Activated CD8-positive, alpha-beta memory T cell treated with anti-CD3 and anti-CD28 coated beads, Interleukin-2, amount 50 U/mL, for 1 hour (primary cell): ENCODE measurements at regions not wholly inside any gene's neighbourhood (a gene's known extent, or its start where the extent isn't known, plus 50 kb on each side); places are given as distances from the start of the nearest gene placed in this dataset.

Experiments used
- DNase-seq: peaks from one replicate; pipeline ENCODE4 v3.0.0-alpha.2; 2020; ENCODE audit errors: extremely low read depth

DNA sequence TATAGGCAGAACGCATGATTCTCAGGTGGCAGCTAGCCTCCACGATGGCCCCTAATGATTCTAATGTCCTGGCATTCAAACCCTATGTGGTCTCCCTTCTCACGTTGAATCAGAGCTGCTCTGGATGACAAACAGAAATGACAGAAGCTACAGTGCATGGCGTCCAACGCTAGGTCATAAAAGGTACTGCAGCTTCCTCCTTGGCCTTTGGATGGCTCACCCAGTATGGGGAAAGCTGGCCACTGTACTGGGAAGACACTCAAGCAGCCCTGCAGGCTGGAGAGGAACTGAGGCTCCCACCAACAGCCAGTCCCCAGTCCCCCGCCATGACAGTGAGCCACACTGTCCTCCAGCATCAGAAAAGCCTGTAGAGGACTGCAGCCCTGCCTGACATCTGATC lies 286.3 kb downstream of the FAM43A start:
- no peak for DNase-seq

DNA sequence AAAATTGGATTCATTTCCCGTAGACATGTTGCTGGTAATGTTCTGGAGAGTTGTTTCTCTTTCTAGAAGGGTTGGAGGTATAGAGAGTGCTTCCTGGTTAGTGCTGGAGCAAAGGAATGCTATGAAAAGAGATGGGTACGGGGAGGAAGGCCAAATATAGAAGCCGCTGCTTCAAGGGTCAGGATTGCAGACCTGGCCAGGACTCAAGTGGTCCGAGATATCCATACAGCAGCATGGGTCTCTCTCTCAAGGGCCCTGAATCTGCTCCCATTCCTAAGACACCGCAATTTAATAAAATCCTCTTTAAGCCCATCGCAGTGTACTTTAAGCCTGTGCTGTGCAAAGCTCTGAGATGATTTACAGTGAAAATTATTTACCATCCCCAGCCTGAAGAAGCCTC lies 287.0 kb downstream of the FAM43A start:
- no peak for DNase-seq

DNA sequence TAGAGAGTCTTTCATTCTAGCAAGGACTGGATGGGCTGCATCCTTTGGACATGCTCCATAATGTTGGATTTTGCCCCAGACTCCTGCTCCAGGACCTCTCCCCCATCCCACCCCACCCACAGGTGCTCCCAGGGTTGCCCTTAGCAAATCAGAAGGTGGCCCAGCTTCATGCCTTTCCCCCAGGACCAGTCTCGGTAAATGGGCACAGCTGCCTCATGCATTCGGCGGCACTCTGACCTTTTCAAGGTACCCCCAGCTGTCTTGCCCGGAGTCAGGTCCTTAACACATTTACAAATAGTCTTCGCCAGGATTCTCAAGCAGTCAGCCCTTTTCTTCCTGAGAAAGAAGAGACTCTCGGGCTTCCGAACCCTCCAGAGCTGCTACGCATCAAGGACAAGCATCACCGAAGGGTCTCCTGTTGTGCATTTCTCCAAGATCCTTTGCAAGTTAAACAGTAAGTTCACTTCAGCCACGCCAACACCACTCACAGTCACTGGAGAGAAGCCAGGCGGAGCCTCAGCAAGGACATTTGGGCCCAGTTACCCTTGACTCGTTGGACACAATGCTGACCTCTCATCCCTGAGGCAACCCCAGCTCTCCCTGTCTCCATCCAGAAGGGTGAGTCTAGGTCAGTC lies 287.8 kb downstream of the FAM43A start:
- DNase-seq: no peak

DNA sequence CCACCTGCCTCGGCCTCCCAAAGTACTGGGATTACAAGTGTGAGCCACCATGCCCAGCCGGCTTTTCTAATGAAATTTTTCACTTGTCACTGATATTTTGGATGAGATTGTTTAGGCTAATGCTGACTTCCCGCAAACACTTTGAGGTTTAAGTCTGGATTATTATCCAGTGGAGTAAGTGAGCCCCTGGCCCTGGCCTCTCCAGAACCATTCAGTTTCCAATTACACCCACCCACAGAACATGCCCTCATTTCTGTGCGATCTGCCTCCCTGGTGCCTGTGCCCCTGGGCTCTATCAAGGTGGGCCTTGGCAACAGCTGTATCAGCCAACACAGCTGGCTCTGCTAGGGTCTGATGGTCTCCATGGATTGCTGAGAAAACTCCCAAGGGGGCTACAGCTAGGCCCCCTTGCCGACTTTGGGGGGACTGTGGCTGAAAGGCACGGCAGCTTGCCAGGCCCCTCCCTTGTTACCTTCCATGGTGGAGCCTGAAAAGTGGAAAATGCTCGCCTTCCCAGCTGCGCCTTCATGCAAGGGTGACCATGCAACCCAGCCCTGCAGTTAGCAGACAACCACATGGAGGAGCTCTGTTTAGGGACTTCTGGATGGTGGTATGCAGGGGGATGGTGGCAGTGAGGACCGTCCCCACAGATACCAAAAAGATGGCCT lies 288.9 kb downstream of the FAM43A start:
- DNase-seq: no peak

DNA sequence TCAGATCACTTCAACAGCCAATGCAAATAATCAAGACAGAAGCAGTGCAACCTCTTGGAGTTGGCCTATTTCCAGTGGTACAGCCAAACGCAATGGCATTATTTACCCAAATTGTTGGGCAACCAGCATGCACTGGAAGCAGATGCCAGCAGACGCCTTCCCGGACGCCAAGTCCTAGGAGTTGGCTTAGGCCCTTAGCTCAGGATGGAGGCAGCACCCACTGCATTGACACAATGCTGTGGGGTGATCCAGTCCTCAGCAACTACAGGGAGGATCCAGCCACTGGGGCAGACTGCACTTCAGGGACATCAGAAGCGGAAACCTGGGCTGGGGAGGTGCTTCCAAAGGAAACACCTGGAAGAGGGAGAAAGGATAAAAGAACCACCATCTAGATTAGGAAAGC lies 290.4 kb downstream of the FAM43A start:
- no peak for DNase-seq

DNA sequence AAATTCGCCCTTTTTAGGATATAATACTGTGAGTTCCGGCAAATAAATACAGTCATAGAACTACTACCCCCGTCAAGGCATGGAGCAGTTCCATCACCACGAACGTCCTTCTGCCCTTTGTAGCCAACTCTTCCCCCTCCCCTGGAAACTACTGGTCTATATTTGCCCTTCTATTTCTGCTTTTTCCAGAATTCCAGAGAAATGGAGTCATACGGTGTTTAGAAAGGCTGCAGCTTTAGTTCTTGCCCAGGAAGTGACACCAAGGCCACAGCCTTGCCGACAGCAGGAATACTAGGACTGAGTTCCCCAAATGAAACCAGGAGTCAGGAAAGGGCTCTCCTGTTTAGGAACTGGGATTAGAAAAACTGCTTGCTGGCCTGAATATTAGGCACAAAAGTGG lies 291.2 kb downstream of the FAM43A start:
- no peak for DNase-seq

DNA sequence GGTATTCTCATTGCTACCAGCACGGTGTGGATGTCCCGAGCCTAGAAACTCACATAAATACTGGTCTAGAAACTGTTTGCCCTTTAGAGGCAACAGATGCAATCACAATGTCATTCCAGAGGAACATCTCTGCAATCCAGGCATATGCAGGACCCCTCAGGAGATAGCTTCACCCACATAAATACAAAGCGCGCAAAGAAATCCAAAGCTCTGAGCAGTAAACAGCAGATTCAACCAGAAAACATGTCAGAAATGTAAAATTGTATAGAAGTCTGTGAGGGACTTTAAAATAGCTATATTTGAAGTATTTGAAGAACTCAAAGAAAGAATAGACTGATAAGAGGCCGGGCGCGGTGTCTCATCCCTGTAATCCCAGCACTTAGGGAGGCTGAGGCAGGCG lies 291.7 kb downstream of the FAM43A start:
- no peak for DNase-seq

DNA sequence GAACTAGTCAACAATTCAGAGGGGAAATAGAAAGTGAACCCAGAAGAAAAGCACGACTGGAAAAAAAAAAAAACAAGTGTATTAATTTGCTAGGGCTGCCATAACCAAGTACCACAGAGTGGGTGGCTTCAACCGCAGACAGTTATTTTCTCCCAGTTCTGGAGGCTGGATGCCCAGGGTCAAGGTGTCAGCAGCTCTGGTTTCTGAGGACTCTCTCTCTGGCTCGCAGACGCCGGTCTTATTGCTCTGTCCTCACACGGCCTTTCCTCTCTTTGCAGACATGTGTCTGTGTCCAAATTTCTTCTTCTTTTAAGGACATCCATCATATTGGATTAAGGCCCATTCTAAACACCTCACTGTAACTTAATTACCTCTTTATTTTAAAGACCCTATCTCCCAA lies 291.8 kb downstream of the XXYLT1 start:
- no peak for DNase-seq

DNA sequence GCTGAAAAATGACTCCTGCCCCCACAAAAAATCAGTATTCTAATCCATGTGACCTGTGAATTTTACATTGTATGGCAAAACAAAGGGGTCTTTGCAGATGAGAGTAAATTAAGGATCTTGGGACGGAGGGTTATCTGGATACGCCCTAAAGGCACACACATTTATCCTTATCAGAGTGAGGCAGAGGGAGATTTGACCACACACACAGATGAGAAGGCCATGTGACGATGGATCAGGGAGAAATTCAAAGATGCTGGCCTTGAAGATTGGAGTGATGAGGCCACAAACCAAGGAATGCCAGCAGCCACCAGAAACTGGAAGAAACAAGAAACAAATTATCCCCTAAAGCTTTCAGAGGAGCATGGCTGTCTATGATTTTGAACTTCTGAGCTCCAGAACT lies 288.5 kb downstream of the XXYLT1 start:
- no peak for DNase-seq

DNA sequence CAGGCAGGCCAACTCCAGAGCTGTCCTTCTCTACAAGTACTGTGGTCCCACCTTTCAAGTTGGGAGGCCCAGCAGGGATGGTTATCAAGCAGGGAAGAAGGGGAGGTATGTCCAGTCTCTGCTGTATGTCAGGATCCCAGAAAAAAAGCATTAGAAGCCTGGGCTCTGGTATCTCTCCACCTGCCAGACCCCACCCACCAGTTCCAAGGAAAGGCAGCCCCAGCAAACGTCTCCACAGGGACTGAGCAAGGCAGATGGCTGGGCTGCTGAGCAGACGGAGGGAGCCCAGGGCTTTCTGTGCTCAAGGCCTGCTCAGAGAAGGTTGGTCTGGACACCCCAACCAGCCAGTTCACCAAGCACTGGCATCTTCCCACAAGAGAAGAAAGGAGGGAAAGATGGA lies 287.8 kb downstream of the XXYLT1 start:
- no peak for DNase-seq

DNA sequence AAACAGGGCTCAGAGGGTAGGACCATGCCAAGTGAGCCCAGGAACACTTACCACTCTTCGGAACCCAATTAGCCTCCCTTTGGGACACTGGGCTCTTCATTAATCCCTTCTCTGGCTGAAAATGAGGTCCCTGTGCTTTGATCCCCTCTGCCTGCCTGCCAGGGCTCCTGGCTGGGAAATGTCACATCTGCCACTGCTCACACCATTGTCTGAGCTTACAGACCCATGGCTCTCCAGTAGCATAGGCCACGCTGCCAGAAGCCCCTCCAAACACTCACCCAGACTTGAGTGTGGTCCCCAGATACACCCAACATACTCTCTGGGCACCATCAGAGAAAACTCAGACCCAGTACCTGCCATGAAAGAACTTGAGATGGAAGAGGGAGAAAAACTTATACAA lies 287.3 kb downstream of the XXYLT1 start:
- DNase-seq: no peak

DNA sequence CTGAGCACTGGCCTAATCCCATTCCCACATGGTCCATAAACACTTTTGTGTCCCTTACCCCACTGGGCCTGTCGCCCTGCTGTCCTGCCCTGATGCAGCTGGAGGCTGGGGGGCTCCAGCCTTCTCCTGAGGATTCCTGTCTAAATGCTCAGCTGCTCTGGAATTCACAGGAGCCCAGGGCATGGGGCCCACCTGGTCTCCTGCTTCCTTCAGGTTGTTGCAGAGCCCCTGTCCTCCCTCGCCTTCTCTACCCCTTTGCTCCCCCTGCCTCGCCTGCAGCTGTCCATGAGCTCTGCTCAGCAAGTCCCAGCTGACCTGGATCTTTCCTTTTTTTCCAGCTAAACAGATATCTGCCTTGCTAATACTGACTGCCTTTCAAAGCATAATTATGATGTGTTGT lies 286.9 kb downstream of the XXYLT1 start:
- DNase-seq: no peak

DNA sequence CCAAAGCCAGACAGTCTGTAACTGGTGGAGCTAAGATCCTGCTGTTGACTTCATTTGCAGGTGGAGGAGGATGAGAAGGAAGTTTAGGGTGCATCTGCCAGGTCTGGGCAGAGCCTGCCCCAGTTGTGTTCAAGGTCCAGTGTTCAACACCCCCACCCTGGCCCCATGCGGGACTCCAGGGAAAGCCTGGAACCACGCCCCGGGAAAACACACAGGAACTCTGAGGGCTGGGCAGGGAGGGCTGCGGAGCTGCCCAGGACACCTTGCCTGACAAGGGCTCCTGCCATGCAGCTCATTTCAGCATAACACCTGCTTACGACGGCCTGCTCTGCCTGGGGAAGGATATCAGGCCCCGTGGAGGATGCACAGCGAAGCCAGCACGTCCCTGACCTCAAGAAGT lies 286.3 kb downstream of the XXYLT1 start:
- DNase-seq: no peak

DNA sequence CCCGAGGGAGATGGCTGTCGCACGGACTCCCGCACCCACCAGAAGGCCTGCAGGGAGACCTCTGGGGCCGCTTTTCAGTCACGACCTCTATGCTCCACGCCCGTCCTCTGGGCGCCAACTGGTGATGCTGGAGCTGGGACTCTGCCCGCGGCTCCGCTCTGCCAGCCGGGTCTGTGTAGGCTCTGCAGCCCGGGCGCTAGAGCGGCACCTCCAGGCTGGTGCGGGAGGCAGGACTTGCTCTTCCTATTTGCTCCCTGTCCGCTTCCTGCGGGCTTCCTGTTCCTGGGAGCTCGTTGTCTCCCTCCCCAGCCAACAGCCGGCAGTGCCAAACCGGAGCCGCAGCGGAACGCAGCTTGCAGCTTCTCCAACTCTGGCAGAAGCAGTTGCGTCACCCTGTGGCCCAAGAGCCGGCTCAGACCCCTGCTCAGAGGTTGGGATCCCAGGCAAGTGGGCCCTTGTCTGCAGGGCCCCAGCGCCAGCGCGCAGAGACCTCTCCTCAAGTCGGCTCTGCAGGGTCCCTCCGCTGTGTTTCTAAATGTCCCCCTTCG lies 285.9 kb downstream of the XXYLT1 start:
- no peak for DNase-seq

DNA sequence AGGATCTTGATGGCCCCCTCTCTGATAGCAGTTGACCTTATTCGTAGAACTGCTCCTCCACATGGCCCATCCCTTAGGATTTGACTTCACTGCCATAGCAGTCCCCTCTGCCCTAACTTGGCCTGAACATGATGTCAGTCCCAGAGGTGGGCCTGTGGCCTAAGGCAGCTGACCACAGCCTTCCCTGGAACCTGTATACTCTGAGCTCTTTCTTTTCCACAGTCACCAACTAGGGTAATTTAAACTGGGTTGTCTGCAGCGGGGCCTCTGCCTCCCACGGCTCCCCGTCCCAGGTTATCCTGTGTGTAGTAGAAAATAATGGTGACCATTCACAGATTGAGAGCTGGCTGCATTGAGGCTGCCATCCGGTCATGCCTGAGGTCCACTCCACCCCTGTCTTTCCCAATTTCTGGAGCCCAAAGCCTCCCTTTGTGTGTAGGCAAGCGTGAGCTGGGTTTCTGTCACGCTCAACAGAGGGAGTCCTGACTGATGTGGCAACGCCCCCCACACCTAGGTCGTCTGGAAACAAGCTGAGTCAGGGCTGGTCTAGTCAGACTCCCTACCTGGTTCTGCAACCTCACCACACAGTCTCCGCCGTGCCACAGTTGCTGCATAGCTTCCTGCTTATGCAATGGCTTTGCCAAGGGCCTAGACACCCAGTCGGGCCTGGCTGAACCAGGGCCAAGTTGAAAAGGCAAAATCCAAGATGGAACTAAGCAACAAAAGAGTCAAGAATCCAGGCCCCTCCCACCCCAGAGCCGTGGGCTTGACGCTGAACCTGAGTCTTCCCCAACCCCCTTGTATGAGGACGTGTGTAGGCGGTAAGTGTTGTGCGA lies 284.5 kb downstream of the XXYLT1 start:
- no peak for DNase-seq

DNA sequence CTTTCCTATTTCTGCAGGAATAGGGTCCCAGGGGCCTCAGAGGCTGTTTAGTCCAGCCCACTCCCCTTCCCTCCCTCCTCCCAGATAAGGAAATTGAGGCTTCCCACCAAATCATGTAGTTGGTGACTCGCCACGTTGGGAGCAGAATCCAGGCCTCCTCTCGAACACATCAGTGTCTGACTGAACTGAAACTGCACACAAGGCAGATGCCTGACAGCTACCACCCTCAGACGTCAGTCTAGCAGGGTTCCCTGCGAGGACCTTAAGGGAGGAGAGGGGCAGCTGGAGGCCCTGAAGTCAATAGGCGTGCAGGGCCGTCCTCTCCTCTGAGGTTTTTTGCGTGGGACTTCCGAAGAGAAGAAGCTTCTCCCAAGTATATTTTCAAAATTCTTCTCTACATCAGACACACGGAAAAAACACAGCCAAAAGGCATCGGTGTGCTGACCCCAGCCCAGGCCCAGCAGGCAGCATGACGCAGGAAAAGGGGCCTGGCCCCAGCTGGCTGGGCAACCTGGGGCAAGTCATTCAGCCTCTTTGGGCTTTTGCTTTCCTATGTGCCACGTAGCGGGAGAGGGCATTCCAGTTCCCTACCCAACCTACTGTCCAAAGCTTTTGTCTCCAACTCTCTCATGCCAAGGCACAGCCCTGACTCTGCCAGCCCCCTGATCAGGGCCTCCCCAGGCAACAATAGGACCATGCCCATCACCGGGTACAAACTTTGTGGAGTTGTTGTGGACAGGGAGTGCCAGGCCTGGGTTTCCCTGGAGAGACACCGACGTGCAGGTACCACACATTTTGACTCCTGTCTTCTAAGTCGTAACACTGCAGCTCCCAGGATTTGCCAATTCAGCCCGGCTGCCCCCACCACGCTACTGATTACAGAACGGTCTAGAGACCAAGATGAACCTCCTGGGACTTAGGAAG lies 283.1 kb downstream of the XXYLT1 start:
- no peak for DNase-seq

DNA sequence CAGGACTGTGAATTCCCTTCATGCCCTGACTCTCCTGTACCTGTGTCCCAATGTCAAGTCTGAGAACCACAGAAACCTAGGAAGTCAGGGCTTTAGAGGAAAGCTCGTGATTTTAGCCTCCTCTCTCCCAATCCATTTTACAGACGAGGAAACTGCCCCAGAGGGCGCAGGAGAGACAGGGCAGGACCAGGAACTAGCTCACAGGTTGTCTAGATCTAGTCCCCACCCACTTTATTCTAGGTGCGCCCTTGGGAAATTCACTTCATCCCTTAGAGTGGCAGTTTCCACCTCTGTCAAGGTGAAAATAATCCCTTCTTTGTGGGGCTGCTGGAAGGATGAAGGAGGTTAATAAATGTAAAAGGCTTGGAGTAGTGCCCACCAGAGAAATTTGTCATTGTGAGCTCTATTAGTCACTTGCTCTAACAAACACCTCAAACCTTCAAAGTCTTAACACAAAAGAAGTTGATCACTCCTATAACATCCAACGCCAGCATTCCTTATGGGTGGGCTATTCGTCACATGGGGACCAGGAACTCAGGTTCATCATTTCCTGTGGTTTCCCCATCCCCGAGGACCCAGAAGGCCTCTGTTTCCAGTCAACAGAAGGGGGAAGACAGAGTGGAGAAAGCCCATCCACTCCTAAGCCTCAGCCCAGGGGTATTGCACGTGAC lies 282.3 kb downstream of the XXYLT1 start:
- DNase-seq: no peak

DNA sequence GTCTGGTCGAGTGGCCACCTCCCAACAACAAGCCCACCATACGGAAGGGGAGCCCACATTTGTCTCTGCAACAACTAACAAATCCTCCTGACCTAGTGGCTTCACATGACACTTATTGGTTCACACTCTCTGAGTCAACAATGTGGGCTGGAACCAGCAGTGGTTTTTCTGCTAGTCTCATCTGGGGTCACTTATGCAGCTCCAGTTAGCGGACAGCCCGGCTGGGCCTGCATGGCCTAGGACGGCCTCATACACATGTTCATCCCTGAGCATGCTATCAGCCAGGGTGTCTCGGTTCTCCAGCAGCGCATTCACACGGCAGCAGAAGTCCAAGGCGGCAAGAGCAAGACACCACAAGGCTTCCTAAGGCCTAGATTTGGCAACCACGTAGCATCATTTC lies 281.7 kb downstream of the XXYLT1 start:
- no peak for DNase-seq

DNA sequence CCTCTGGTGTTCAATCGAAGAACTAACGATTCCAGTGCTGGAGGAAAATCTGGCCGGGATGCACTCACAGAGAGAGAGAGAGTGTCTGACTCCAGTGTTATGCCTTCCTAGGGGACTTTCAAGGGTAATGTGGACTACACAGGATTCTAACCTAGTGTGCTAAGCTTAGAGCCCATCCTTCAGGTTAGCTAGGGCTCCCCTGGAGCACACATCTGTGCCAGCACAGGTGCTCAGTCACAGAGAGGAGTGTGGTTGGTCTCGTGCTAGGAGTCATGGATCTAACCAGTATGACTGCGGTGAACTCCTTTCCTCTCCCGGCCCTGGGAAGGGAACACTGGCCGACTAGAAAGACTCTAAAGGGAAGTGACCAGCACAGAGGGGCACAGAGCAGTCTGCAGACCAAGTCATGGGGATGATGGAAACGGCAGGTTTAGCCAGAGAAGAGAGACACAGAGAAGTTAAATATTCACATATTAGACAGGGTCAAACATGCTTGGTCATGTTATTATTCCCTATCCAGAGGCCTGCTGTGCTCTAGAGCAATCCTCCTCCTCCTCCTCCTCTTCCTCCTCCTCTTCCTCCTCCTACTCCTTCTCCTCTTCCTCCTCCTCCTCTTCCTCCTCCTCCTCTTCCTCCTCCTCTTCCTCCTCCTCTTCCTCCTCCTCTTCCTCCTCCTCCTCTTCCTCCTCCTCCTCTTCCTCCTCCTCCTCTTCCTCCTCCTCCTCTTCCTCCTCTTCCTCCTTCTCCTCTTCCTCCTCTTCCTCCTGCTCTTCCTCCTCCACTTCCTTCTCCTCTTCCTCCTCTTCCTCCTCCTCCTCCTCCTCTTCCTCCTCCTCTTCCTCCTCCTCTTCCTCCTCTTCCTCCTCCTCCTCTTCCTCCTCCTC lies 280.3 kb downstream of the XXYLT1 start:
- no peak for DNase-seq

DNA sequence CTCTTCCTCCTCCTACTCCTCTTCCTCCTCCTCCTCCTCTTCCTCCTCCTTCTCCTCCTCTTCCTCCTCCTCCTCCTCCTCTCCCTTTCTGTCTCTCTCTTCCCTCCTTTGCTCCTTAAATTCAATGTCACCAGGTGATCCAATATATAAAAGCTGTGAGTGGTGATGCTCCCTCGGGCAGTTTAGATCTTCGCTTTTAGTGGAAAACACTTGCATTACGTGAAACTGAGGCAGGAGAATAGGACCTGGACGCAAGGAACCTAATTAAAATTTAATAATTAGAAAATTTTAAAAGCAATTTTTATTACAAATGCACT lies 279.7 kb downstream of the XXYLT1 start:
- no peak for DNase-seq
